ENCODE measurements at regions not wholly inside any gene's neighbourhood (a gene's known extent, or its start where the extent isn't known, plus 50 kb on each side); places are given as distances from the start of the nearest gene placed in this dataset.

GRCh38 chr2:104416339-104417000, 437.4 kb upstream of the POU3F3 start:
- Histone ChIP-seq H3K27ac (ENCODE audit: low read depth, low read length) (no peak overlapping the region), H4K20me1 (ENCODE audit: low read depth, low read length) (no peaks in the 10 kb centered on the region), H3K9ac (ENCODE audit: low read length) (no peak overlapping the region), H3K9me2 (replicated peaks; ENCODE audit: insufficient read depth, low read length) (no peaks in the 10 kb centered on the region), H3K36me3 (ENCODE audit: low read length) (no peaks in the 10 kb centered on the region), H3K27me3 (ENCODE audit: low read length) (no peaks in the 10 kb centered on the region), H3K9me3 (ENCODE audit: insufficient read depth, low read length) (no peaks in the 10 kb centered on the region), H3K4me2 (ENCODE audit: low read depth, low read length, poor library complexity, severe bottlenecking) (no peak overlapping the region), H2AFZ (ENCODE audit: low read depth, low read length, severe bottlenecking) (no peak overlapping the region), H3F3A (ENCODE audit: insufficient read depth) (no peaks in the 10 kb centered on the region), H3K79me2 (ENCODE audit: insufficient read depth, low read length) (no peaks in the 10 kb centered on the region), H3K4me3 (ENCODE audit: insufficient read depth, low read length, poor library complexity, severe bottlenecking) (no peak overlapping the region)
- TF ChIP-seq EZH2phosphoT487 (conservative IDR thresholded peaks at IDR 0.05; ENCODE audit: low read length) (no peak), CTCF (IDR thresholded peaks at IDR 0.05; ENCODE audit: insufficient read depth, low read length, poor library complexity, severe bottlenecking) (no peak)

GRCh38 chr2:104420420-104420819, 433.5 kb upstream of the POU3F3 start:
- H3K9ac ChIP-seq (ENCODE audit: low read length): no peak overlapping the region
- no peaks in the 10 kb centered on the region for H3K9me2 ChIP-seq (replicated peaks; ENCODE audit: insufficient read depth, low read length)
- no peaks in the 10 kb centered on the region for H3K9me3 ChIP-seq (ENCODE audit: insufficient read depth, low read length)
- TF ChIP-seq CTCF (IDR thresholded peaks at IDR 0.05; ENCODE audit: insufficient read depth, low read length, poor library complexity, severe bottlenecking): no peak
- no peak for TF ChIP-seq EZH2phosphoT487 (conservative IDR thresholded peaks at IDR 0.05; ENCODE audit: low read length)
- H3K27me3 ChIP-seq (ENCODE audit: low read length): no peaks in the 10 kb centered on the region
- no peak overlapping the region for H3K4me2 ChIP-seq (ENCODE audit: low read depth, low read length, poor library complexity, severe bottlenecking)
- no peak overlapping the region for H3K4me3 ChIP-seq (ENCODE audit: insufficient read depth, low read length, poor library complexity, severe bottlenecking)
- H3K36me3 ChIP-seq (ENCODE audit: low read length): no peaks in the 10 kb centered on the region
- no peaks in the 10 kb centered on the region for H3K79me2 ChIP-seq (ENCODE audit: insufficient read depth, low read length)
- H2AFZ ChIP-seq (ENCODE audit: low read depth, low read length, severe bottlenecking): no peak overlapping the region
- H4K20me1 ChIP-seq (ENCODE audit: low read depth, low read length): no peaks in the 10 kb centered on the region
- no peaks in the 10 kb centered on the region for H3F3A ChIP-seq (ENCODE audit: insufficient read depth)
- H3K27ac ChIP-seq (ENCODE audit: low read depth, low read length): no peak overlapping the region

GRCh38 chr2:104420953-104421352, 433.0 kb upstream of the POU3F3 start:
- no peak overlapping the region for H3K4me3 ChIP-seq (ENCODE audit: insufficient read depth, low read length, poor library complexity, severe bottlenecking)
- H3K9ac ChIP-seq (ENCODE audit: low read length): no peak overlapping the region
- H3K9me2 ChIP-seq (replicated peaks; ENCODE audit: insufficient read depth, low read length): no peaks in the 10 kb centered on the region

More at GRCh38 chr2:104420953-104421352, 433.0 kb upstream of the POU3F3 start:
- Histone ChIP-seq H3F3A (ENCODE audit: insufficient read depth) (no peaks in the 10 kb centered on the region), H3K9me3 (ENCODE audit: insufficient read depth, low read length) (no peaks in the 10 kb centered on the region), H3K4me2 (ENCODE audit: low read depth, low read length, poor library complexity, severe bottlenecking) (no peak overlapping the region), H3K36me3 (ENCODE audit: low read length) (no peaks in the 10 kb centered on the region), H3K27me3 (ENCODE audit: low read length) (no peaks in the 10 kb centered on the region), H3K27ac (ENCODE audit: low read depth, low read length) (no peak overlapping the region), H3K79me2 (ENCODE audit: insufficient read depth, low read length) (no peaks in the 10 kb centered on the region), H4K20me1 (ENCODE audit: low read depth, low read length) (no peaks in the 10 kb centered on the region), H2AFZ (ENCODE audit: low read depth, low read length, severe bottlenecking) (no peak overlapping the region)
- TF ChIP-seq CTCF (IDR thresholded peaks at IDR 0.05; ENCODE audit: insufficient read depth, low read length, poor library complexity, severe bottlenecking): no peak
- TF ChIP-seq EZH2phosphoT487 (conservative IDR thresholded peaks at IDR 0.05; ENCODE audit: low read length): no peak
